ENCODE measurements at regions not wholly inside any gene's neighbourhood (a gene's known extent, or its start where the extent isn't known, plus 50 kb on each side); places are given as distances from the start of the nearest gene placed in this dataset.

DNA sequence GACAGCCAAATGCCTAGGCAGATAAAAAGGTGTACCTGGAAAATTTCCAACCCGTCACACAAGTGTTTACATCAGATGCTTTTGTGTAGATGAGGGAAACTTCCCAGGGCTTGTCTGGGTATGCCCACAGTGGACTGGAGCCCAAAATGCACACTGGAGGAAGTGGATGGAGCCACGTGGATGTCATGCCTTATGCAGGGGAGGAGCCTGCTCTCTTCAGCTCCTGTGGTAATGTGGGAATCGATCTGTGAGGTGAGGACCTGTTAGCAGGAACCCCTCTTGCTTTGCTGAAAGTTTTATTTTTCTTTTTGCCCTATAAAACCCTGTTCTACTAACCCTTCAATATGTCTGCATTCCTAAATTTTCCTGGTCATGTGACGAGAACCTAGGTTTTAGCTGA is 439.2 kb upstream of the CDH9 start:
- H3K27me3 Mint-ChIP-seq = no peaks in the 10 kb centered on the region
- DNase-seq (no peak), ATAC-seq (no peak)
- H3K4me3 Mint-ChIP-seq = no peak overlapping the region
- peaks cover 0 to 11% (median 0%) of the 10 kb centered on the region in 3 donors for H3K36me3 Mint-ChIP-seq
- no peaks in the 10 kb centered on the region for H3K4me1 Mint-ChIP-seq
- no peak overlapping the region for H3K27ac Mint-ChIP-seq
- POLR2A ChIA-PET = no interaction called here
- H3K9me3 Mint-ChIP-seq = peaks cover 2 to 38% (median 9%) of the 10 kb centered on the region in 9 donors

DNA sequence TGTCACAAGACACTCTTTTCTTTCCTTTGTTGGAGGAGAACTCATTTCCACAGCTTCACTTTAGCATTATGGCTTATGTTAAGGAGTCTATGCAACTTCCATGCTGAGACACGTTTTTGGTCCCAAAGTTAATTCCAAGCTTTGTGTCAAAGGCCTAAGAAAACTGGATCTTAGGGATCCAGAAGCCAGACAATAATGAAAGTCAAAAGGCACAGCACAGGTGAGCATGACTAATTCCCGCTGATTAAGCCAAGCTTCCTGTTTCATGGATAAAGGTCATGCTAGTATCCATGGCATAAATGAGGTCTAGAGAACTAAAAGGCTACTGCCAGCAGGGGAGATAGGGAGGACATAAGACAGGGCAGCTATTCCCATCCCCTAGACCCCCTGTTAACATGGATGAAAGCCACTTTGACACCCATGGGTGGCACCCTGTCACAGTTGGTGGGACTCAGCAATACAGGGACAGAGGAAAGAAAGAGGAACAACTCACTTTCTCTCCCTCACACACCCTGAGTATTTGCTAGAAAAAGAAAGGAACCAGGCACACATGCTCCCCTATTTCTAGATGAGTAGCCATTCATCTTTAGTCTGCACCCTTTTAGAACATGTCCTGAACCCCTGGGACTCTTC is 438.1 kb upstream of the CDH9 start:
- Mint-ChIP-seq H3K27ac (no peak overlapping the region), H3K36me3 (peaks cover 0 to 11% (median 0%) of the 10 kb centered on the region in 3 donors), H3K4me1 (no peaks in the 10 kb centered on the region), H3K27me3 (no peaks in the 10 kb centered on the region), H3K4me3 (no peak overlapping the region), H3K9me3 (peaks cover 5 to 45% (median 9%) of the 10 kb centered on the region in 9 donors)
- POLR2A ChIA-PET = no interaction called here
- no peak for ATAC-seq
- no peak for DNase-seq

DNA sequence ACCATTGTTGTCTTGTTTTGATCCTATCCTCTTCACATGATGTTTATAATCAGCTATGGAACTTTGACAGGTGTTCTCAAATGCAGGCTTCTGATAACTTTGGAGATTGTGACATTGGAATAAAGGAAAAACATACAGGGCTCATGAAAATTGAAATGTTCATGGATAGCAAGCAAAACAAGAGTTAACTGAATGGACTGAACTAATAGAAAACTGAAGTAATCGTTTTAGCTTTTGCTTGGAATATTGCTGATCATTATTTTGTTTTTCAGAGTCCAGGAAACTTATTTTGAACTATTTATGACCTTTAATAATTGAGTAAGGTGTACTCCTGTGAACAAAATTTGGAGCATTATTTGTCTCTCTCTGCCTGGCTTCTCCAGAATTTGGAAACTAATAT is 436.7 kb upstream of the CDH9 start:
- Mint-ChIP-seq H3K9me3 (peaks cover 0 to 41% (median 9%) of the 10 kb centered on the region in 9 donors), H3K27ac (no peak overlapping the region), H3K27me3 (no peaks in the 10 kb centered on the region), H3K4me3 (no peak overlapping the region), H3K36me3 (peaks cover 0 to 11% (median 0%) of the 10 kb centered on the region in 3 donors), H3K4me1 (no peaks in the 10 kb centered on the region)
- POLR2A ChIA-PET = no interaction called here
- DNase-seq (no peak), ATAC-seq (no peak)

DNA sequence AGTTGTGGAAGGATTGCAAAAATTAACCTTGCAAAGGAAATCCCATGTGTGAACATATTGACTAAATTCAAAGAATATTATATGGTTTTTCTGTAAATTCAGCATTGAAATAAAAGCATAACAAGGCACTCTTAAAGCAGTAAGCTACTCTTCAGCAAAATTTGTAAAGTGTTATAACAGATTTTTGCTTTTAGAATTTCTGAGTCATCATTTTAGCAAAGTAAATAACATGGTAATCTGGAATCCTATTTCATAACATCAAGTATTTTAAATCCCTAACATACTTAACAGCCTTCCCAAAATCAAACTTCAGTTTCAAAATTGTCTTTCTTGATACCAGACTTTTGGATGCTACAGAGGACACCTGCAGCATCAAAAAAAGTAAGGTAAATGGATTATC is 436.0 kb upstream of the CDH9 start:
- Mint-ChIP-seq H3K27me3 (no peaks in the 10 kb centered on the region), H3K27ac (no peak overlapping the region), H3K9me3 (peaks cover 0 to 36% (median 9%) of the 10 kb centered on the region in 9 donors), H3K4me1 (no peaks in the 10 kb centered on the region), H3K4me3 (no peak overlapping the region), H3K36me3 (peaks cover 0 to 11% (median 0%) of the 10 kb centered on the region in 3 donors)
- no peak for ATAC-seq
- DNase-seq = no peak
- POLR2A ChIA-PET = no interaction called here

DNA sequence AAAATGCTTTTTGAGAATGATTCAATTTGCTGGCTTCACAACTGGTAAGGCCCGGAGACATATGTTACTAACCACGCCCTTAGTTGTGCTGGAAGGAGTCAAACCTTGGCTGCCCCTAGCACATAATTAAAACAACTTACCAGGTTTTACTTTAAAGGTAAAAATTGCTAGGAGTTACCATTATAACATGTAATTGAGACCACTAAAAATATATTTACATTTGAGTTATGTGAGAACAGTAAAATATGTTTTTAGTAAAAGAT is 435.6 kb upstream of the CDH9 start:
- Mint-ChIP-seq H3K9me3 (peaks cover 0 to 33% (median 9%) of the 10 kb centered on the region in 9 donors), H3K27me3 (no peaks in the 10 kb centered on the region), H3K4me3 (no peak overlapping the region), H3K4me1 (no peaks in the 10 kb centered on the region), H3K27ac (no peak overlapping the region), H3K36me3 (peaks cover 0 to 11% (median 0%) of the 10 kb centered on the region in 3 donors)
- DNase-seq (no peak), ATAC-seq (no peak)
- POLR2A ChIA-PET = no interaction called here

DNA sequence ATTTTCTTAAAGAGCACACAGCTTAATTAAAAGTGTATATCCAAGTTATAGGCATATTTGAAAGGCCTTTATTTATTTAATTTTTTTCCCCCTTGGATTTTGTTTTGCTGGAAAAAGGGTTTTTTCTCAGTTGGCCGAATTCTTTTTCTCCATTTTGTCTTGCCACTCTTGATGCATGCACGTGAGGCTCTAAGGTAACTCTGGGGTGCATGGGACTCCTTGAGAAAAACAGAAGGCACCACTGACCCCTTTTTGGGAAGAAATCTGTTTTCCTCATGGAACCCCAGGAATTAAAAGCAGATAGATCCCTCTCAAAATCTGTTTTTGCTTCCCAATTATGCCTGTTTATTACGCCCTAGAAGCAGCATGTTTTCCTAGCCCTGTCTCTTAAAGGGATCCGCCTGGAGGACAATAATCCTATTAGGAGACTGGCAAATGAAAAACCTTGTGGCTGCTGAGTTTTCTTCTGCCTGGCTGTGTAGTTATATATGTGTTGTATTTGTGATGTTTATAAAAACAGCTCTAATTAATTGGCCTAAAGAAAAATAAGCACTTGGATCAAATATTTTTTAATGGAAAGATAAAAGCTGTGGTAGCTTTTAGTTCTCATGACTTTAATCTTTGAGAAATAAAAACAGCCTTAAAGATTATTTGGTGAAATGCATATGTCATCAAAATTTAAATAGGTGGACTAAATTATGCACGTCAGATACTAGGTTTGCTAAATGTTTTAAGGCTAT is 435.1 kb upstream of the CDH9 start:
- H3K27ac Mint-ChIP-seq = no peak overlapping the region
- no peaks in the 10 kb centered on the region for H3K27me3 Mint-ChIP-seq
- POLR2A ChIA-PET = no interaction called here
- H3K4me3 Mint-ChIP-seq = no peak overlapping the region
- no peak for ATAC-seq
- peaks cover 0 to 33% (median 9%) of the 10 kb centered on the region in 9 donors for H3K9me3 Mint-ChIP-seq
- peaks cover 0 to 11% (median 0%) of the 10 kb centered on the region in 3 donors for H3K36me3 Mint-ChIP-seq
- DNase-seq = no peak
- no peaks in the 10 kb centered on the region for H3K4me1 Mint-ChIP-seq

DNA sequence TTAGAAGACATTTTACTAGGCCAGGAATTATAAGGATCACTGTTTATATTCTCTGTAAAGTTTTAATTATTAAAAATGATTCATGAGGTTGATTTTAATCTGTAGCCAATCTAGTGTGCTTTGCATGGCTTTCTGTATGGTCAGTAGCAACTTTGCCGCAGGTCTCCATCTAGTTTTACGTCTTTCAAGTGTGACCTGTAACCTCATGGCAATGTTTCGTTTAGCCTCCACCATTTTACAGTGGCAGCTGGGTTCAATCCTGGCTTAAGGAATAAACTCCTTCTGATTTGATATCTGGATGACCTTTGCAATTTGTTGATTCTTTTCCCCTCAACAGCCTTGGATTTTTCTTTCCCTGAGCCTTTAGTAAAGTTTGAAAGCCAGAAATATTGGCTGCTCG is 434.5 kb upstream of the CDH9 start:
- Mint-ChIP-seq H3K4me3 (no peak overlapping the region), H3K4me1 (no peaks in the 10 kb centered on the region), H3K36me3 (peaks cover 0 to 6% (median 0%) of the 10 kb centered on the region in 3 donors), H3K27ac (no peak overlapping the region), H3K27me3 (no peaks in the 10 kb centered on the region), H3K9me3 (peaks cover 0 to 30% (median 7%) of the 10 kb centered on the region in 9 donors)
- DNase-seq (no peak), ATAC-seq (no peak)
- POLR2A ChIA-PET = no interaction called here

DNA sequence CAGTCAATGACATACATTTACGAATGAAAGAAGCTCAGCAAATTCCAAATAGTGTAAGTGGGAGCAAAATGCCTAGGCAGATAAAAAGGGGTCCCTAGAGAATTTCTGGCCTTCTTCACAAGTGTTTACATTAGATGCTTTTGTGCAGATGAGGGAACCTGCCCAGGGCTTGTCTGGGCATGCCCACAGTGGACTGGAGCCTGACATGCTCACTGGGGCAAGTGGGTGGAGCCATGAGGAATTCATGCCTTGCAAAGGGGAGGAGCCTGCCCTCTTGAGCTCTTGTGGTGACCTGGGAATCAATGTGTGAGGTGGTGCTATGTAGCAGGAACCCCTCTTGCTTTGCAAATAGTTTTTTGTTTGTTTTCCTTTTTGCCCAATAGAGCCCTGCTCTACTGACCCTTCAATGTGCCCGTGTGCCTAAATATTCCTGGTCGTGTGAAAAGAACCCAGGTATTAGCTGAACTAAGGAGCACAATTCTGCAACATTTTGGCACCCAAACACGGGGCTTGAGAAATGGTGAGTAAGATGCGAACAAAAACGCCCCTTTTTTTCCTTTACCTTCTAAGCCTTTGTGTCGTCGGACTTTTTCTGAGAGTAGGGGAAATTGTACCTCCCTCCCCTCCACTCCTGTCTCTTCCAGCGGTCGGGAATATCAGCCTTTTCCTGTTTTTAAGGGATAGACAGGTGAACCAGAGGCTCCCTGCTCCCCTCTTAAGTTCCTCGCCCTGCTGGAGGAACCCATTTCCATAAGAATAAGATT is 433.8 kb upstream of the CDH9 start:
- H3K4me3 Mint-ChIP-seq = no peak overlapping the region
- POLR2A ChIA-PET = no interaction called here
- peaks cover 0 to 3% (median 0%) of the 10 kb centered on the region in 3 donors for H3K36me3 Mint-ChIP-seq
- H3K27me3 Mint-ChIP-seq = no peaks in the 10 kb centered on the region
- DNase-seq (no peak), ATAC-seq (no peak)
- H3K27ac Mint-ChIP-seq = no peak overlapping the region
- H3K4me1 Mint-ChIP-seq = no peaks in the 10 kb centered on the region
- peaks cover 0 to 28% (median 7%) of the 10 kb centered on the region in 9 donors for H3K9me3 Mint-ChIP-seq

DNA sequence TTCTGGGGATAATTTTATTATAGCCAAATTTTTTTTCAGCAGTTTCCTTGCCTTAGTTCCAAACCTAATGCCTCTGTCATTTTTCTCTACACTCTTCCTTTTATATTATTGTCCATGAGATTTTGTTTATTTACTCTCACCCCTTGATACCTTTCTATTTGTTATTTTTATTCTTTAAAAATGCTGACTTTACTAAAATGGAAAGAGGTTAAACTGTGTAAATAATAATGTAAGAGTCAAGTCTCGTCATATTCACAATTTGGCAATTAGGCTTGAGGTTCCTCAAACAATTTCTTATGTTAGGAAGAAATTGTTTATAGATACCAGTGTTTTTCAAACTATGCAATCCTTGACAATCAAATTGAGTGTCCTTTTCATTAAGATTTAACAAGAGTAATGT is 428.6 kb upstream of the CDH9 start:
- no peaks in the 10 kb centered on the region for H3K27me3 Mint-ChIP-seq
- no peak overlapping the region for H3K27ac Mint-ChIP-seq
- no peak overlapping the region for H3K4me3 Mint-ChIP-seq
- H3K36me3 Mint-ChIP-seq = peaks cover 0 to 4% (median 0%) of the 10 kb centered on the region in 3 donors
- H3K9me3 Mint-ChIP-seq = peaks cover 2 to 23% (median 9%) of the 10 kb centered on the region in 9 donors
- ATAC-seq (no peak), DNase-seq (no peak)
- POLR2A ChIA-PET = no interaction called here
- no peaks in the 10 kb centered on the region for H3K4me1 Mint-ChIP-seq

DNA sequence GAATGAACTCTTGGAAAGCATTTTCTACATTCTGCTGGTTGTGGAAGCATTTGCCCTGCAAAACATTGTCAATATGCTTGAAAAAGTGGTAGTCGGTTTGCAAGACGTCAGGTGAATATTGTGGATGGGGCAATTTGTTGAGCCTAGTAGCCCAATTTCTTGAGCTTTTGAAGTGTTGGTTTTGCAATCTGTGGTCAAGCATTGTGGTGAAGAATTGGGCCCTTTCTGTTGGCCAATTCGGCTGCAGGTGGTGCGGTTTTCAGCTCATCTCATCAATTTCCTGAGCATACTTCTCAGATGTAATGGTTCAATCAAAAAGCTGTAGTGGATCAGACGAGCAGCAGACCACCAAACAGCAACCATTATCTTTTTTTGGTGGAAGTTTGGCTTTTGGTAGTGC is 426.8 kb upstream of the CDH9 start:
- Mint-ChIP-seq H3K9me3 (peaks cover 3 to 28% (median 9%) of the 10 kb centered on the region in 9 donors), H3K36me3 (peaks cover 0 to 4% (median 0%) of the 10 kb centered on the region in 3 donors), H3K27ac (no peak overlapping the region), H3K4me1 (no peaks in the 10 kb centered on the region), H3K27me3 (no peaks in the 10 kb centered on the region), H3K4me3 (no peak overlapping the region)
- ATAC-seq (no peak), DNase-seq (no peak)
- POLR2A ChIA-PET = no interaction called here

DNA sequence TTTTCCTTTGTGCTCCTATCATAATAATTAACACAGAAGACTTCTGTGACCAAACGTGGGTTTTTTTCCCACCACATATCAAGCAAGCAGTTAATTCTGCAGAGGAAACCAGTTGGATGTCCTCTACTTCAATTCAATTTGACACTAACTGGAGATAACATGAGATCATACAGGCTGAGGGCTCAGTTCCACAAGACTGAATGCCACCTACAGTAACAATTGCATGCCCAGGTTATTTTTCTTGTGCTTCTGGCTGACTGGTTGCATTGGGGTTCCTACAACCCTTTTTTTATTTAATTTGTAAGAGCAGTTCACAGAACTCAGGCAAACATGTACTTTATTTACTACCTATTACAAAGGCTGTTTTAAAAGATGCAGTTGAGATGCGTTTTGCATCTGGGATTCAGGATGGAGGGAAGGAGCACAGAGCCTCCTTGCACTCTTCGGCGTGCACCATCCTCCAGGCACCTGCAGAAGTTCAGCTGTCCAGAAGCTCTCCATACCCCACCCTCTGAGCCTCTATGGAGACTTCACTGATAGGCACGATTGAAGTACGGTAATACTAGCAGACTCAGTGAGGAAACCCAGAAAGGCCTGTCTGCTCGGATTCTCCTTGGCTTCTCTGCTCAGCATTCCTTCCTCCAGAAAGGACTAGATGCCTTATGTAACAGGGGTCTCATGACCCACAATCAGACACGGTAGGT is 425.2 kb upstream of the CDH9 start:
- H3K4me3 Mint-ChIP-seq = no peak overlapping the region
- H3K27ac Mint-ChIP-seq = no peak overlapping the region
- POLR2A ChIA-PET = no interaction called here
- peaks cover 5 to 28% (median 9%) of the 10 kb centered on the region in 9 donors for H3K9me3 Mint-ChIP-seq
- H3K36me3 Mint-ChIP-seq = peaks cover 0 to 4% (median 0%) of the 10 kb centered on the region in 3 donors
- ATAC-seq (no peak), DNase-seq (no peak)
- no peaks in the 10 kb centered on the region for H3K4me1 Mint-ChIP-seq
- H3K27me3 Mint-ChIP-seq = no peaks in the 10 kb centered on the region

DNA sequence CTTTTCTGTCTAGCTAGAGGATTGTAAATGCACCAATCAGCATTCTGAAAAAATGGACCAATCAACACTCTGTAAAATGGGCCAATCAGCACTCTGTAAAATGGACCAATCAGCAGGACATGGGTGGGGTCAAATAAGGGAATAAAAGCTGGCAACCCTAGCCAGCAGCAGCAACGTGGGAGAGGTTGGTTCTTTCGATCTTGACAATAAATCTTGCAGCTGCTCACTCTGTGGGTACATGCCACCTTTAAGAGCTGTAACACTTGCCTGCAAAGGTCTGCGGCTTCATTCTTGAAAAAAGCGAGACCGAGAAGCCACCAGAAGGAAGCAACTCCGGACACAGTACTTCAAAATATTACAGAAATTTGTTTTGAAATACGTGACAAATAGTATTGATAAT is 424.6 kb upstream of the CDH9 start:
- Mint-ChIP-seq H3K4me3 (no peak overlapping the region), H3K27me3 (no peaks in the 10 kb centered on the region), H3K4me1 (no peaks in the 10 kb centered on the region), H3K36me3 (peaks cover 0 to 4% (median 0%) of the 10 kb centered on the region in 3 donors), H3K27ac (no peak overlapping the region), H3K9me3 (peaks cover 5 to 28% (median 9%) of the 10 kb centered on the region in 9 donors)
- POLR2A ChIA-PET = no interaction called here
- no peak for DNase-seq
- ATAC-seq = no peak

DNA sequence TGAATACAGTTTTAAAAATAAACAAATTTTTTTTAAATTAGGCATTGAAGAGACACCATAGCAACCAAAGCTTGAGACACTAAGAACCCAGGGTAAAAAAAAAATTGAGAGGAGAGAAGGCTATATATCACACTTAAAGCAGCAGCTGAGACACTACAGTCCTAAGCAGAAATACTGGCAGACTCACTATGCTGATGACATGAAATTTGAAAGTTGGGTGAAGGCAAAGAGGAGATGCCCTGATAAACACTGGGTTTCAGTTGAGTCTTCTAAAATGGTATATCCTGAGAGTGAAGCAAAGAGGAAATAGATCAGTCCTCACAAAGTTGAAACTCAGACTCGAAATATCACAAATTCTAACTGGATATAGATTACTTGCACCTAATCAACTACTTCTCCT is 419.9 kb upstream of the CDH9 start:
- Mint-ChIP-seq H3K27ac (no peak overlapping the region), H3K27me3 (no peaks in the 10 kb centered on the region), H3K36me3 (no peaks in the 10 kb centered on the region), H3K4me3 (no peak overlapping the region), H3K4me1 (no peaks in the 10 kb centered on the region), H3K9me3 (peaks cover 0 to 10% (median 2%) of the 10 kb centered on the region in 9 donors)
- POLR2A ChIA-PET = no interaction called here
- ATAC-seq (no peak), DNase-seq (no peak)

Measured in naive thymus-derived CD8-positive, alpha-beta T cell (primary cell).